MM.1S (cell line): ENCODE measurements at regions not wholly inside any gene's neighbourhood (a gene's known extent, or its start where the extent isn't known, plus 50 kb on each side); places are given as distances from the start of the nearest gene placed in this dataset.

Experiments
- CTCF ChIP-seq: fragments of 300-600 bp; sonication (generic); IDR thresholded peaks from 2 replicates; pipeline ENCODE4 v1.5.1; 2016; ENCODE audit warnings: antibody characterized with exemption, low read length, mixed read lengths
- EZH2 ChIP-seq: fragments of 300-600 bp; sonication (generic); optimal IDR thresholded peaks from 2 replicates; pipeline ENCODE3; 2017; ENCODE audit warnings: low read depth, mild to moderate bottlenecking, antibody characterized with exemption, low read length, mixed read lengths
- EZH2phosphoT487 ChIP-seq: fragments of 300-600 bp; sonication (generic); IDR thresholded peaks from 2 replicates; pipeline ENCODE4 v1.6.1; 2018; ENCODE audit warnings: antibody characterized with exemption, low read length

DNA sequence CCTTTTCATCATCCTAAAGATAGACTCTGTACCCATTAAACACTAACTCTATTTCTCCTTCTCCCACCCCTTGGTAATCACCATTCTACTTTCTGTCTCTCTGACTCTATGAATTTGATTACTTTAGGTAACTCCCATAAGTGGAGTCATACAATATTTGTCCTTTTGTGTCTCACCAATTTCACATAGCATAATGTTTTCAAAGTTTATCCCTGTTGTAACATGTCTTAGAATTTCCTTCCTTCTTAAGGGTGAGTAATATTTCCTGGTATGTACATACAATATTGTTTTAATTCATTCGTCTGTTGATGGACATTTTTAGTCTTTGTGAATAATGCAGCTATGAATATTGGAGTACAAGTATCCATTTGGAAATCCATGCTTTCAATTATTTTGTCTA is 50.9 kb upstream of the CDCA7L start:
- TF ChIP-seq CTCF, result no peak
- TF ChIP-seq EZH2phosphoT487, result no peak
- no peak for TF ChIP-seq EZH2
